Vagina (tissue), 2 donors: ENCODE measurements at regions not wholly inside any gene's neighbourhood (a gene's known extent, or its start where the extent isn't known, plus 50 kb on each side); places are given as distances from the start of the nearest gene placed in this dataset.

Experiments
- POLR2AphosphoS5 ChIP-seq, 2 donors: sonication (generic); formaldehyde crosslinking; IDR thresholded peaks; one replicate each; pipeline ENCODE4 v1.9.0; 2017; ENCODE audit warnings: antibody characterized with exemption in 2 of 2, mild to moderate bottlenecking in 2 of 2, low read depth in 1 of 2; ENCODE audit not compliant: insufficient read depth in 1 of 2
- TF ChIP-seq, protein P1 (sequence below), 3 experiments: fragments of 450-650 bp in 2 of 3; fragments of 200-600 bp in 1 of 3; sonication (generic) in 1 of 3; IDR thresholded peaks; one replicate each; pipeline ENCODE4 v1.5.1; 2017 to 2019; ENCODE audit warnings: antibody characterized with exemption in 3 of 3, mild to moderate bottlenecking in 2 of 3, moderate library complexity in 2 of 3

DNA sequence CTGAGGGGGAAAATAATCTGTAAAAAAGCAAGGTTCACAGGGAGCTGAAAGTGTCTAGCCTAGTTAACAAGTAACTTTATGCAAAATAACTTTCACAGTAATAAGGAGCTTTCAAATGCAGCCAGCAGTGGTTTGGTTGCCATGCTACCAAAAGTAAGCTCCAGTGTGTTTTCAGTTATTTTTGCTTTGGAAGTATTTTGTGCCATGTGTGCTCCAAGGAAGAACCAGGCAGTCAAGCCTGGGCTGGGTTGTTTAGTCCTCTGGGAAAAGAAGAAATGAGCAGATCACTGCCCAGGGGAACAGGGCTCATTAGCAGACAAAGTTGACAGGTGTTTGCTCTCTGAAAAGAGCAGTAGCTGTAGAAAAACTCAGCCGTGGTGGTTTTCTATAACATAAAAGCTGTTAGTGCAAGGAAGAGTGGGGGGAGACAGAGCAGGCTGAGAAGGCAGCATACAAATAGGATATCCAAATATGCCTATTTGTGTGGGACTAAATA lies 92.8 kb upstream of the TMTC2 start:
- TF ChIP-seq, protein P1, sequence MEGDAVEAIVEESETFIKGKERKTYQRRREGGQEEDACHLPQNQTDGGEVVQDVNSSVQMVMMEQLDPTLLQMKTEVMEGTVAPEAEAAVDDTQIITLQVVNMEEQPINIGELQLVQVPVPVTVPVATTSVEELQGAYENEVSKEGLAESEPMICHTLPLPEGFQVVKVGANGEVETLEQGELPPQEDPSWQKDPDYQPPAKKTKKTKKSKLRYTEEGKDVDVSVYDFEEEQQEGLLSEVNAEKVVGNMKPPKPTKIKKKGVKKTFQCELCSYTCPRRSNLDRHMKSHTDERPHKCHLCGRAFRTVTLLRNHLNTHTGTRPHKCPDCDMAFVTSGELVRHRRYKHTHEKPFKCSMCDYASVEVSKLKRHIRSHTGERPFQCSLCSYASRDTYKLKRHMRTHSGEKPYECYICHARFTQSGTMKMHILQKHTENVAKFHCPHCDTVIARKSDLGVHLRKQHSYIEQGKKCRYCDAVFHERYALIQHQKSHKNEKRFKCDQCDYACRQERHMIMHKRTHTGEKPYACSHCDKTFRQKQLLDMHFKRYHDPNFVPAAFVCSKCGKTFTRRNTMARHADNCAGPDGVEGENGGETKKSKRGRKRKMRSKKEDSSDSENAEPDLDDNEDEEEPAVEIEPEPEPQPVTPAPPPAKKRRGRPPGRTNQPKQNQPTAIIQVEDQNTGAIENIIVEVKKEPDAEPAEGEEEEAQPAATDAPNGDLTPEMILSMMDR (IDR thresholded peaks at IDR 0.05) = no peak
- no peak for TF ChIP-seq POLR2AphosphoS5 (IDR thresholded peaks at IDR 0.05; ENCODE audit: insufficient read depth in 1 of 2, low read depth in 1 of 2)
